Fibroblast of villous mesenchyme (primary cell): ENCODE measurements at regions not wholly inside any gene's neighbourhood (a gene's known extent, or its start where the extent isn't known, plus 50 kb on each side); places are given as distances from the start of the nearest gene placed in this dataset.
"Not testable (repeated sequence)": the region's sequence is repeated elsewhere in the genome, so short reads cannot be mapped to it uniquely, and the experiment has no call there.

Experiments used
- DNase-seq: peaks from one replicate; pipeline ENCODE4 v3.0.0-alpha.2; 2010; ENCODE audit warnings: low read depth
- H3K4me3 ChIP-seq: 2 replicates; pipeline ENCODE4 v1.5.1; 2011; ENCODE audit warnings: low read depth, mild to moderate bottlenecking, low read length
- CTCF ChIP-seq: IDR thresholded peaks from 2 replicates; pipeline ENCODE4 v1.5.1; 2012; ENCODE audit warnings: low read depth, mild to moderate bottlenecking, low read length; ENCODE audit not compliant: insufficient read depth

GRCh38 chr15:84094720-84095119 lies 140.9 kb upstream of the GOLGA6L4 start:
- H3K4me3 ChIP-seq, DNase-seq: not testable (repeated sequence)

GRCh38 chr15:84097053-84097452 lies 138.5 kb upstream of the GOLGA6L4 start:
- DNase-seq, H3K4me3 ChIP-seq: not testable (repeated sequence)

- no peak for TF ChIP-seq CTCF
- H3K4me3 ChIP-seq: no peak overlapping the region
- no peak for DNase-seq
Measured at GRCh38 chr15:84098604-84099003, 137.0 kb upstream of the GOLGA6L4 start.

- TF ChIP-seq CTCF: no peak
- H3K4me3 ChIP-seq: no peak overlapping the region
- DNase-seq: no peak
Measured at GRCh38 chr15:84099181-84099580, 136.4 kb upstream of the GOLGA6L4 start.

GRCh38 chr15:84103345-84103744 lies 132.2 kb upstream of the GOLGA6L4 start:
- H3K4me3 ChIP-seq: no peak overlapping the region
- TF ChIP-seq CTCF: no peak
- no peak for DNase-seq

GRCh38 chr15:84104853-84105252 lies 130.7 kb upstream of the GOLGA6L4 start:
- H3K4me3 ChIP-seq: no peak overlapping the region
- TF ChIP-seq CTCF: no peak
- no peak for DNase-seq

GRCh38 chr15:84108728-84109127 lies 126.8 kb upstream of the GOLGA6L4 start:
- DNase-seq: peak; percentile 13
- no peak overlapping the region for H3K4me3 ChIP-seq
- TF ChIP-seq CTCF: peak; percentile 18

- DNase-seq: no peak
- no peak overlapping the region for H3K4me3 ChIP-seq
- no peak for TF ChIP-seq CTCF
Measured at GRCh38 chr15:84111575-84111974, 124.0 kb upstream of the GOLGA6L4 start.
